ENCODE measurements at regions not wholly inside any gene's neighbourhood (a gene's known extent, or its start where the extent isn't known, plus 50 kb on each side); places are given as distances from the start of the nearest gene placed in this dataset.

DNA sequence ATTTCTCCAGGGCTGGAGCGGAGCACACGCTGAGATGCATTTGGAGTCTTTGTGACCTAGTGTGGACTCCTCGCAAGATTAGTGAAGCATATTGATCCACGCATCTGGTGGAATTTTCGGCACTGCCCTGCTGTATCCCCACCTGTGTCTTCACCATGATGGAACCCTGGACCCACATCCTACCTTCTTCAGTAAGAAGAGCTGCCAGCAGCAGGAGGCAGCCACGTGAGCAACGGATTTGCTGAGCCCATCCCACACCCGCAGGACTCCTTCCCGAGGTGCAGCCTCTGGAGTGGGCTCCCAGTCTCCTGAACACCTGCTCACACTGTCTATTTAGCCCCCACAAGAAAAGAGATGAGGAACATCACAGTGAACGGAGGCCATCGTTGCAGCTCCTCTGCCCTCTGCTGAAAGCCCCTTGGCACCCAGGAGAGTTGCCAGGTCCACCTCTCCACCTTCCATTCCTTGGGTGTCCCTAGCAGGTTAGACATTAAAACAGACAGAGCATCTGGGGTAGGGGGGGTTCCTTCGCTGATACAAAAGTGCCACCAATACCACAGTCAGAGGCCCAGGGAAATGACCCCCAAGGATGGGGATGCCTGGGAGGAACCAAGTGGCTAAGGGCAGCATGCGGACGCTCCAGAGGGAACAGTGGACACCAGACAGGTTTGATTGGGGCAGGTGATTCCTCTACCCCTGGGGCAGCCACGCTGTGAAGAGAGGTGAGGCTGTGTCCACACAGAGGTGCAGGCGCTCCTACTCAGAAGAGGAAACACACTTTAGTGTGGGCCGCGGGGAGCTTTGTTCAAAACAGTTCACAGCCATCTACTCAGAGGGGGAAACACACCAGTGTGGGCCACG, 302.8 kb upstream of the SALL3 start:
- no peak for DNase-seq (ENCODE audit: low read depth in 2 of 2)

DNA sequence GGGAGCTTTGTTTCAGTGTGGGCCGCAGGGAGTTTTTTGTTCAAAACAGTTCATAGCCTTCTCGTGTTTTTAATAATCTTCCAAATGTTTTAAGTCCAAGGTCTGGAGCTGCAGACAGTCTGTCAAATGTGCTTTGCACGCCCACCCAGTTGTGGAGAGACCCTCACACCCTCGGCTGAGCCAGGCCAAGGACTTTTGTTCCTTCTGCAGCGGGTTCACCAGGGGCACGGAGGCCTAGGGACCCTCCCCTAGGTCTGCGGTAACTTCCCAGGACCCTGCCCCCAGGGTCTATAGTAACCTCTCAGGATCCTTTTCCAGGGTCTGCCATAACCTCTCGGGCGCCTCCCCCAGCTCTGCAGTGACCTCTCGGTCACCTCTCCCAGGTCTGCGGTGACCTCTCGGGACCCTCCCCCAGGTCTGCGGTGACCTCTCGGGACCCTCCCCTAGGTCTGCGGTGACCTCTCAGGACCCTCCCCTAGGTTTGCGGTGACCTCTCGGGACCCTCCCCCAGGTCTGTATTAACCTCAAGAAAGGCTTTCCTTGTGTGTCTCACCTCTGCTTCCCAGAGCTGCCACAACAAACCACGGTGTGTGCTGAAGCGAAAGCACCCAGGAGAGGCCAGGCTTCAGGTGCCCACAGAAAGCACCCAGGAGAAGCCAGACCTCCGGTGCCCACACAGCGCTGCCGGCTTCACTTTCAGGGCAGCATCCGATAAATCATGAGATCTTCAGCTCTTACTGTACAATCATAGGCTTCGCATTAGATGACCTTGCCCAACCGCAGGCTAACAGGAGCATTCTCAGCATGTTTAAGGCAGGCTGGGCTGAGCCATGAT, 301.9 kb upstream of the SALL3 start:
- DNase-seq (ENCODE audit: low read depth in 2 of 2) = no peak

DNA sequence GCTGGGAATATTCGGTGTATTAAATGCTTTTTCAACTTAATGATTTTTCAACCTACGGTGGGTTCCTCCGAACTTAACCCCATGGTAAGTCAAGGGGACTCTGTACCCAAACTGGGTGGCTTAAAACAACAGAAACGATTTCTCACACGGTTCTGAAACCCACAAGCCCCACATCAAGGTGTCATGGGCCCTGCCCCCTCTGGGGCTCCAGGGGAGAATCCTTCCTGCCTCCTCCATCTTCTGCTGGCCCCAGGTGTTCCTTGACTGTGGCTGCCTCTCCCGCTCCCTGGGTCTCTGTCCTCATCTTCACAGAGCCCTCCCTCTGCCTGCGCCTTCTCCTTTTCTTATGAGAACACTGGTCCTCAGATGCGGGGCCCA, 301.3 kb upstream of the SALL3 start:
- no peak for DNase-seq (ENCODE audit: low read depth in 2 of 2)

GRCh38 chr18:78679031-78679430, 300.6 kb upstream of the SALL3 start:
- no peak for DNase-seq (ENCODE audit: low read depth in 2 of 2)

DNA sequence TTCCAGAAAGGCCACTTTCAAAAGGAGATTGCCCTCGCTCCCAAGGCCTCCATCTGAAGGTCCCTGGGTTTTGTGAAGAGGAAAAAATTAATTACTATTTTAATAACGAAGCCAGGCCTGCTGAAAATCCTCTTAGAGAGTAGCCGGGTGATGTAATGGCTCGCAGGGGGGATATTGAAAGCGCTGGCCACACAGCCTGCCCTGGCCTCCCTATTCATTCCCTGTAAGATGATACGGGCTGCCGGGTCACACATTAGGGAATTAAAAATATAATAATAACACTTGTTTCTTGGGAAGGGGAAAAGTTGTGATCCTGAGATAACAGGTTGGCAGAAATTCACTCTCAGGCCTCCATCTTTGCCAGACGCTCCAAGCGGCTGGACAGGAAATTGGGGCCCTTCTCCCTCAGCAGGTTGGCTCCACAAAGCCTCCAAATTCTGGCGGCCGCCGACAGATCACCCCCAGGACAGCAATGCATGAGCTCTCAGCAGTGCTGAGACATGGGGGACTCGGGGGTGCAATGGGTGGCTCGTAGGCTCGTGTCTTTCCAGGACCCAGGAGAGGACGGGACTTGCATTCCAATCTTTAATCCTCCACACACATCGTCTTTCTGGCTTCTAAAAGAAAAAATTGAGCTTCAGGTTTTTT, 299.9 kb upstream of the SALL3 start:
- DNase-seq (ENCODE audit: low read depth in 2 of 2) = no peak

- DNase-seq (ENCODE audit: low read depth in 2 of 2) = no peak
These were observed 298.2 kb upstream of the SALL3 start for GRCh38 chr18:78681396-78681795.

GRCh38 chr18:78681934-78682333, 297.7 kb upstream of the SALL3 start:
- DNase-seq (ENCODE audit: low read depth in 2 of 2) = no peak

- no peak for DNase-seq (ENCODE audit: low read depth in 2 of 2)
These were observed 296.9 kb upstream of the SALL3 start for GRCh38 chr18:78682716-78683115.

- DNase-seq (ENCODE audit: low read depth in 2 of 2) = no peak
These were observed 296.2 kb upstream of the SALL3 start for GRCh38 chr18:78683191-78684010.

DNA sequence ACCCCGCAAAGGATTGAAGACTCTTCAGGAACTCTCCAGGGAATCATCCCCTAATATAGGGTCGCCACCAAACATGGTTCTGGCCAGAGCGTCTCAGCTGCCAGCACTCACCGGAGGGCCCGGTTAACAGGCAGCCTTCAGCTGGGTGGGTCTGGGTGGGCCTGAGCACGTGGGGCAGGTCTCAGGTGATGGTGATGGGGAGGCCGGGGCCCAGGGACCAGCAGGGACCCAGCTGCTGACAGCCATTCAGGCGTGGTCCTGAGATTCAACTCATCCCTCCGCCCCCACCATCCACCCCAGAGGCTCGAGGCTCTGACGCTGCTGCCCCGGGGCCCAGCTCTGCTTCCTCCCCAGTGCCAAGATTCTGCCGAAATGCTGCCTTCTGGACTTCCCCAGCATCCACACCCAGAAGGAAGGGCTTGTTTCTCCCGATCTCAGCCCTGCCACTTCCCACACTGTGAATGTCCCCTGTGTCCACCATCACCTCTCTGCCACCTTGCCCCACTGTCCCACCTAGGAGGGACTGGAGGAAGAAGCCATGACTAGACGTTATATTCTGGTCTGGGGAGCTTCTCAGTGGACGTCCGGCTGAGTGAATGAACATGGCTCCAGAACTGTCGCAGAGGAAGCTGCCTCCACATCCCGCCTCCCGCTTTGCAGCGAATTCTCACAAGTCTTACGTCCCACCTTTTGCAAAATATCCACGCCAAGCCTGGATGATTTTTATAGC, 294.2 kb upstream of the SALL3 start:
- DNase-seq (ENCODE audit: low read depth in 2 of 2) = no peak

GRCh38 chr18:78685980-78686530, 293.6 kb upstream of the SALL3 start:
- DNase-seq (ENCODE audit: low read depth in 2 of 2) = no peak

- no peak for DNase-seq (ENCODE audit: low read depth in 2 of 2)
These were observed 292.5 kb upstream of the SALL3 start for GRCh38 chr18:78686976-78687685.

- no peak for DNase-seq (ENCODE audit: low read depth in 2 of 2)
These were observed 291.9 kb upstream of the SALL3 start for GRCh38 chr18:78687736-78688135.

DNA sequence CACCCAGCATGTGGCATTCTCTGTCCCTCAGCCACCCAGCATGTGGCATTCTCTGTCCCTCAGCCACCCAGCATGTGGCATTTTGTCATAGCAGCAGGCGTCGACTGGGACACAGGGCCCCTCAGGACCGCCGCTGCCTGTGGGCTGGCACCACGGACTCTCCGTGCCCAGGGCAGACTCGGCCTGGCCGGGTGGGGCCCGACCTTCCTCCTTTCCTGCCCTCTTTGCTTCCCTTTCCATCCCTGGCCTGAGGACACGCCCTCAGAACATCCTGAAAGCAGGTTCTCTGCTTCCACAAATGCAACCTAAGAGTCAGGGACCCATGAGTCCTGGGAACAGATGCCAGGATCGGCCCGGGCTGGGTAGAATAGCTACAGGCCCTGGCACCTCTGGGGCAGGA, 291.4 kb upstream of the SALL3 start:
- no peak for DNase-seq (ENCODE audit: low read depth in 2 of 2)

GRCh38 chr18:78688916-78689315, 290.7 kb upstream of the SALL3 start:
- DNase-seq (ENCODE audit: low read depth in 2 of 2) = no peak

DNA sequence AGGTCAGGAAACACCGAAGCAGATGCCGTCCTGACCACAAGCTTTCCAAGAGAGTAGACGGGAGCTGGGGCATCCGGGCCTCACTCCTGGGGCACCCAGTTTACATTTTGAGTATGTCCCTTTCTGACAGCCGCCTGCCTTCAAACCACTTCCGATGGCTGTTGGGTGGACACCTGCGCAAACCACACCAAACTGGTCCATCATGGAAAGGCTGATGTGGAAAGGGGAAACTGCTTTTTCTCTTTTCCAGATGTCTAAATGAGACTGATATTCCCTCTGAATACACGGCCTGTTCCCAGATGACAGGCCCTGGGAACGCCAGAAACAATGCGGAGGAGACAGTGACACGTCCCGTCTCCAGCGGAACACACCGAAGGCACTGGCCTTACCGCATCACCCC, 290.0 kb upstream of the SALL3 start:
- DNase-seq (ENCODE audit: low read depth in 2 of 2) = no peak

DNA sequence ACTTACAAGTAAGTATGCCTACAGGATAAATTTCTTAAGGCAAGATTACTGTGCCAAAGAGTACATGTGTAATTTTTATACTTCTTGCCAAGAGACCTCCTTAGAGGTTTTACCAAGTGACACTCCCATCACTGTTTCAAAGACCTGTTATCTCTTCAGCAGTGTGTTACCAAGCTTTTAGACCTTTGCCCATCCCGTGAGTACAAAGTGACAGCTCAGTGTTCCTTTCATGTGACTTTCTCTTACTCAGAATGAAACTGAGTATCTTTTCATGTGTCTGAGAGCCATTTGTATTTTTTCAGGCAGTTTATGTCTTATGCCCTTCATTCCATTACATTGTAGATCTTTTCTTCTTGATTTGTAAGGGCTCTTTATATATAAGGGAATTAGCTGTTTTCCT, 287.5 kb upstream of the SALL3 start:
- DNase-seq (ENCODE audit: low read depth in 2 of 2) = no peak

- DNase-seq (ENCODE audit: low read depth in 2 of 2) = no peak
These were observed 286.2 kb upstream of the SALL3 start for GRCh38 chr18:78693429-78693828.

DNA sequence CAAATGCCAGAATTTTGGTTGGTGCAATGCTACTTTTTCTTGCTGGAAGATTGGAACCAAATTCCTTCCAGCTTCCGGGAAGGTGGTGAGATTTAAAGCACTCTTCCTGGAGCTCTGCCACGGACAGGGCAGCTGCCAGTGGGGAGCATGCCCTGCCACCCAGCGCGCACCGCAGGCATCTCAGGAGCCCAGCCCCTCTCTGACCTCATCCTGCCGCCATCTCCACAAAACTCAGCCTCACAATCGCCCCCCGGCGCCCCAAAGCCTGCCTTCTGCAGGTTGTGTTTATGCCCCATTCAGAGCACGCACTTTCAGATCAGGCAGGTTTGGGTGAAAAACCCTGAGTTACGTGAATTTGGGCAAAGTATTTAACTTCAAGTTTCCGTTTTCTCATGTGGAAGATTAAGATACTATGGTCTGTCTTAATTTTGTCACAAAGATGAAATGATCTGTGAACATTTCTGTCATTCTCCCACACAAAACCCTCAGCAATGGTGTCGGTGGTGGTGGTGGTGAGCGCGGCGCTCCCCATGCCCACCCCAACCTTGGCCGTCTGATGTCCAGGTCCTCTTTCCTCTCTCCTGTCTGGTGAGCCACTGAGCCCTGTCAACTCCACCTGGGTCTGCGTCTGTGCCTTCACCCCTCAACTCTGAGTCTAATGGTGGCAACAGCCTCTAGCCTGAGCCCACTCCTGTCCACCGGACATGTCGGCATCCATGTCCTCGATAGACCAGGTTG, 282.8 kb upstream of the SALL3 start:
- DNase-seq (ENCODE audit: low read depth in 2 of 2) = no peak

Data from stimulated activated CD4-positive, alpha-beta T cell treated with anti-CD3 and anti-CD28 coated beads, Interleukin-12 subunit alpha, Interleukin-12 subunit beta, amount 100 ng/mL, for 24 hours (primary cell).